ENCODE measurements at regions not wholly inside any gene's neighbourhood (a gene's known extent, or its start where the extent isn't known, plus 50 kb on each side); places are given as distances from the start of the nearest gene placed in this dataset.

- TF ChIP-seq CTCF (IDR thresholded peaks at IDR 0.05; ENCODE audit: insufficient read depth, low read length) (no peak), REST (IDR thresholded peaks at IDR 0.05; ENCODE audit: insufficient replicate concordance, low read depth) (no peak), POLR2AphosphoS5 (IDR thresholded peaks at IDR 0.05; ENCODE audit: low read depth) (no peak), GABPA (IDR thresholded peaks at IDR 0.05; ENCODE audit: low read depth) (no peak), SPI1 (IDR thresholded peaks at IDR 0.05; ENCODE audit: borderline replicate concordance, low read depth) (no peak)
Observed at GRCh38 chr18:27493182-27493581, 308.1 kb upstream of the CHST9 start.

Data from HL-60 (cell line).